Upper lobe of right lung (tissue), 1 donor: ENCODE measurements at regions not wholly inside any gene's neighbourhood (a gene's known extent, or its start where the extent isn't known, plus 50 kb on each side); places are given as distances from the start of the nearest gene placed in this dataset.

Experiments used
- ATAC-seq: fragments of 200-7000 bp; cut with Tn5 transposase; one replicate; pipeline ENCODE4 v1.9.1; 2020; ENCODE audit warnings: mild to moderate bottlenecking, moderate library complexity
- DNase-seq: peaks from one replicate; pipeline ENCODE4 v3.0.0-alpha.2; 2020
- H3K27ac ChIP-seq: fragments of 200-600 bp; one replicate; pipeline ENCODE4 v1.8.0; 2022
- H3K27me3 ChIP-seq: fragments of 200-600 bp; one replicate; pipeline ENCODE4 v1.8.0; 2022; ENCODE audit warnings: mild to moderate bottlenecking
- H3K36me3 ChIP-seq: fragments of 200-600 bp; one replicate; pipeline ENCODE4 v1.8.0; 2022
- H3K4me1 ChIP-seq: fragments of 200-600 bp; one replicate; pipeline ENCODE4 v1.8.0; 2022
- H3K4me3 ChIP-seq: fragments of 200-600 bp; one replicate; pipeline ENCODE4 v1.8.0; 2022; ENCODE audit warnings: mild to moderate bottlenecking
- H3K9me3 ChIP-seq: fragments of 200-600 bp; one replicate; pipeline ENCODE4 v1.8.0; 2022
- intact Hi-C: fragments of 100-400 bp; cut with DNase I; formaldehyde crosslinking; loops from one replicate; pipeline ENCODE4 v1.11.0; 2022
- TF ChIP-seq, protein P1 (sequence below): fragments of 200-600 bp; IDR thresholded peaks from one replicate; pipeline ENCODE4 v1.8.0; 2022; ENCODE audit warnings: antibody characterized with exemption
- donor health status: DM: no; HTN: yes; CAD: no; lungs with severe emphysema.

DNA sequence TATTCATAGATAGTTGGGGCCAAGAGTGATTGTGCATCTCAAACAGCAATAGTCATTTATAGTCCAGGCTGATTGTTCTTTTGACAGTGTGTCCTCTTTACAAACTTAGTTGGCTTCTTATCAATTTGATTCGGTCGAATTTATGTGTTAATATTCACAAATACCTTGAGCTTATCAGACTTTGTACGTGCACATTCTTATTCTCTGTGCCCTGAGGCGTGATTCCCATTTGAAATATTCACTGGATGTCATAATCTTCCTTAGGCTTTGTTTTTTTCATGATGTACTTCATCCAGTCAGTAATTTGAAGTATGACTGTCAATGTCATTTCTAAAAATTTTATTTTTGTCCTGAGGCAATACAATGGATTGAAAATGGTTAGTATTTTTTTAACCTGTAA is 263.5 kb upstream of the PCDH7 start:
- Histone ChIP-seq H3K27ac (no peak overlapping the region), H3K9me3 (no peaks in the 10 kb centered on the region), H3K4me3 (no peak overlapping the region), H3K27me3 (no peaks in the 10 kb centered on the region), H3K36me3 (no peaks in the 10 kb centered on the region), H3K4me1 (no peaks in the 10 kb centered on the region)
- ATAC-seq (no peak), DNase-seq (no peak)
- intact Hi-C loops: no loop called here
- TF ChIP-seq, protein P1, sequence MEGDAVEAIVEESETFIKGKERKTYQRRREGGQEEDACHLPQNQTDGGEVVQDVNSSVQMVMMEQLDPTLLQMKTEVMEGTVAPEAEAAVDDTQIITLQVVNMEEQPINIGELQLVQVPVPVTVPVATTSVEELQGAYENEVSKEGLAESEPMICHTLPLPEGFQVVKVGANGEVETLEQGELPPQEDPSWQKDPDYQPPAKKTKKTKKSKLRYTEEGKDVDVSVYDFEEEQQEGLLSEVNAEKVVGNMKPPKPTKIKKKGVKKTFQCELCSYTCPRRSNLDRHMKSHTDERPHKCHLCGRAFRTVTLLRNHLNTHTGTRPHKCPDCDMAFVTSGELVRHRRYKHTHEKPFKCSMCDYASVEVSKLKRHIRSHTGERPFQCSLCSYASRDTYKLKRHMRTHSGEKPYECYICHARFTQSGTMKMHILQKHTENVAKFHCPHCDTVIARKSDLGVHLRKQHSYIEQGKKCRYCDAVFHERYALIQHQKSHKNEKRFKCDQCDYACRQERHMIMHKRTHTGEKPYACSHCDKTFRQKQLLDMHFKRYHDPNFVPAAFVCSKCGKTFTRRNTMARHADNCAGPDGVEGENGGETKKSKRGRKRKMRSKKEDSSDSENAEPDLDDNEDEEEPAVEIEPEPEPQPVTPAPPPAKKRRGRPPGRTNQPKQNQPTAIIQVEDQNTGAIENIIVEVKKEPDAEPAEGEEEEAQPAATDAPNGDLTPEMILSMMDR: no peak

- Histone ChIP-seq H3K4me3 (no peak overlapping the region), H3K4me1 (no peaks in the 10 kb centered on the region), H3K9me3 (no peaks in the 10 kb centered on the region), H3K36me3 (no peaks in the 10 kb centered on the region), H3K27me3 (no peaks in the 10 kb centered on the region), H3K27ac (no peak overlapping the region)
- TF ChIP-seq, protein P1: no peak
- DNase-seq (no peak), ATAC-seq (no peak)
- intact Hi-C loops: no loop called here
Observed at GRCh38 chr4:30460818-30461217, 259.4 kb upstream of the PCDH7 start.

DNA sequence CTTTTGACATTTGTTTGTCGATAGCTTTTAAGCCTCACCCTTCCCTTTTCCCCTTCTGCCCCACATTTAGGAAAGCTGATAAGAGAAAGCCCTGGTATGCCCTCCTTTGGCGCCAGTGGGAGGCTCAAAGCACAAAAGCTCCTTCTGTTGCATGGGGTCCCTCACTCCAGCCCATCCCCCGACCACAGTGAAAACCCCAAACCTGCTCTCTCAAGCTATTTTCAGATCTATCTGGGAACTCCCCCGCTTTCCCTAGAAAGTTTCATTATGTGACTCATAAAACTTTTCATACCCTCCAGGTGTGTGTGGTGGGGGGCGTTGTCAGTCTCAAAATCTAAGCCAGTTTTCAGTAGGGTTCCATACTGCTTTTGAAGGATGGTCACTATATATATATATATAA is 259.0 kb upstream of the PCDH7 start:
- Histone ChIP-seq H3K27me3 (no peaks in the 10 kb centered on the region), H3K27ac (no peak overlapping the region), H3K4me3 (no peak overlapping the region), H3K9me3 (no peaks in the 10 kb centered on the region), H3K36me3 (no peaks in the 10 kb centered on the region), H3K4me1 (no peaks in the 10 kb centered on the region)
- intact Hi-C loops: no loop called here
- ATAC-seq (no peak), DNase-seq (no peak)
- TF ChIP-seq, protein P1: no peak

DNA sequence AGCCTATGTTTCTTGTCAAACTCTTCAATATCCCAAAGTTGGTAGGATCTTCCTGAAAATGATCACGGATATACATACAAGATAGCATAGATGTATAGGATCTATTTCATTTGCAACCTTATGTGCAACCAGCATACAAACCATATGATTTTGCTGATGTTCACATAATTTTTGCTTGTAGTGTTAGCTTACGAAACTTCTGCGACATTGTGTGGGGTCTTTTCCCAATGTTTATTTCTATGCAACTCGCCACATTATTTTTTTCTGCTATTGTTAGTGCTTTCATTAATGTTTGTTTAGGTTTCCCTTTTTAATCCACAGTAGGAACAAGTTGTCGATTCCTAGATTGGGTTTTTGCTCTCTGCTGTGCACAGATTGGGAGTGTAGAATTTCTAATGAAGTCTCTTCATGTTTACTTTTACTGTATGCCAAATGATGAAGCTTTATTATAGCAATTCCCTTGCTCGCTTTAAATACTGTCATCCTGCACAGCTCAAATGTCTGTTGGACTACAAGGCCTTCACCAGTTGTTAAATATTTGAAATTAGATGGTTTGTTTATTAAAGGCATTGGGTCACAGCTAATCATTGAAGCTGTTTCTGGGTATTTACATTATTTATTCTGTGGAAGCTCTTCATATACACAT is 257.6 kb upstream of the PCDH7 start:
- Histone ChIP-seq H3K36me3 (no peaks in the 10 kb centered on the region), H3K9me3 (no peaks in the 10 kb centered on the region), H3K27me3 (no peaks in the 10 kb centered on the region), H3K27ac (no peak overlapping the region), H3K4me3 (no peak overlapping the region), H3K4me1 (no peaks in the 10 kb centered on the region)
- DNase-seq: no peak
- intact Hi-C loops: no loop called here
- no peak for ATAC-seq
- TF ChIP-seq, protein P1: no peak

DNA sequence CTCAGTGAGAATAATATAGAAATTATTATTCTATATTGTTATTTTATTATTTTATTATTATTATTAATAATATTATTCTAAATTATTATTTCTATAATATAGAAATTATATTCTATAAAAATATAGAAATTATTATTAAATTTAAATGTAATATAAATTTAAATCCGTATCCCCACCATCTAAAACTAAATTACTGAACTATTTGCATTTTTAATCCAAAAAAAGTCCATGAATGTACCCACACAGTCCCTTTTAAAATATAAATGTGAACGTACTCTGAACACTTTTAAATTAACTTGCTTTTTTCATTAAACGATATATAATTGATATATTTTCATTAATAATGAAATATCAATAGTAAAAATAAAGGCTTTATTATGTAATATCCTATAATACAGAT is 248.3 kb upstream of the PCDH7 start:
- ATAC-seq (no peak), DNase-seq (no peak)
- intact Hi-C loops: no loop called here
- H3K36me3 ChIP-seq: no peaks in the 10 kb centered on the region
- no peaks in the 10 kb centered on the region for H3K4me1 ChIP-seq
- H3K4me3 ChIP-seq: no peak overlapping the region
- TF ChIP-seq, protein P1: no peak
- H3K27ac ChIP-seq: no peak overlapping the region
- H3K9me3 ChIP-seq: no peaks in the 10 kb centered on the region
- H3K27me3 ChIP-seq: no peaks in the 10 kb centered on the region

- no peak for DNase-seq
- Histone ChIP-seq H3K27ac (no peak overlapping the region), H3K9me3 (no peaks in the 10 kb centered on the region), H3K4me3 (no peak overlapping the region), H3K36me3 (no peaks in the 10 kb centered on the region), H3K4me1 (no peaks in the 10 kb centered on the region), H3K27me3 (no peaks in the 10 kb centered on the region)
- TF ChIP-seq, protein P1: no peak
- intact Hi-C loops: no loop called here
- no peak for ATAC-seq
Observed at GRCh38 chr4:30473225-30473624, 246.9 kb upstream of the PCDH7 start.
